Stimulated activated CD8-positive, alpha-beta memory T cell treated with anti-CD3 and anti-CD28 coated beads, Interleukin-7, amount 100 ng/mL, for 48 hours (primary cell): ENCODE measurements at regions not wholly inside any gene's neighbourhood (a gene's known extent, or its start where the extent isn't known, plus 50 kb on each side); places are given as distances from the start of the nearest gene placed in this dataset.
A peak's percentile ranks its signal among the peaks of the same experiment; 100 is the strongest.

Source experiments
- DNase-seq, 2 donors: peaks; one replicate each; pipeline ENCODE4 v3.0.0-alpha.2; 2020; ENCODE audit warnings: low read depth in 1 of 2; ENCODE audit errors: extremely low read depth in 1 of 2

GRCh38 chr2:19238440-19239060, 119.9 kb downstream of the OSR1 start:
- DNase-seq, result no peak

- no peak for DNase-seq
Observed at GRCh38 chr2:19235308-19235707, 123.1 kb downstream of the OSR1 start.

- no peak for DNase-seq
Observed at GRCh38 chr2:19232312-19232711, 126.1 kb downstream of the OSR1 start.

GRCh38 chr2:19231625-19232024, 126.8 kb downstream of the OSR1 start:
- DNase-seq, result no peak

- no peak for DNase-seq
Observed at GRCh38 chr2:19230626-19231025, 127.8 kb downstream of the OSR1 start.

- DNase-seq, result no peak
Observed at GRCh38 chr2:19228715-19229114, 129.7 kb downstream of the OSR1 start.

DNA sequence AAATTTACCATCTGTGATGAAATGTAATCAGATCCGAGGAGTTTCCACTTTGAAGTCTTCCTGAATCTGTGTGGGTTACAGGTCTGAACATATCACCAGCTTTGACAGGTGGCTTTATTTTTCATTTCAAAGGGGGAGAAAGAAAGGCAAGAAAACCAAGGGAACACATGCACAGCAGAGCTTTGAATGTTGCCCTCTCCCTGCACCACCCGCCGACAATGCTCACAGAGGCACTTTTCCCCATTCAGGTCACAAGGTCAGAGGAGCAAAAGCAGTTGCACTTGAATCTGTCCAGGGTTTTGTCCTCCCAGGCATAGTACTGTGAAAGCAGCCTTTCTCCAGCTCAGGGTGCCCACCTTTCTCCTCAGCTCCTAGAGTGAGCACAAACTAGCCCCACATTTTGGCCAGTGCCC, 130.2 kb downstream of the OSR1 start:
- no peak for DNase-seq

- no peak for DNase-seq
Observed at GRCh38 chr2:19226871-19227270, 131.6 kb downstream of the OSR1 start.

GRCh38 chr2:19226386-19226785, 132.0 kb downstream of the OSR1 start:
- DNase-seq, result no peak

GRCh38 chr2:19225931-19226330, 132.5 kb downstream of the OSR1 start:
- DNase-seq, result no peak

- no peak for DNase-seq
Observed at GRCh38 chr2:19225126-19225525, 133.3 kb downstream of the OSR1 start.

- no peak for DNase-seq
Observed at GRCh38 chr2:19224486-19224885, 133.9 kb downstream of the OSR1 start.

DNA sequence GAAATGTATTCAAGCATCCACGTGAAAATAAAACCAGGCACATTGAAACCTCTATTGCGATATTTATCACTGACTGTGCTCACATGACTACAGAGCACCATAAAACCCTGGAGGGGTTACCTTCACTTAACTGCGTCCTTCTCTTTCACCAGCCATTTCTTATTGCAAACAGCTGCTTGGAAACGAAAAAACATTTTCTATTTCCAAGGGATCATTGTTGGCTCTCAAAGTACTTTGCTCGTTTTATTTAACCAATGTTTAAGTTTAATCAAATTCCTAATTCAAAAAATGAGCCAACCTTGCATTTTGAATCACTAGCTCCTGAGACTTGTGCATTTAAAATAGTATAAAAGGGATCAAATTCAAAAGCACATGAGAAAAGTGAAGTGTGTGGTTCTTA, 134.4 kb downstream of the OSR1 start:
- no peak for DNase-seq

DNA sequence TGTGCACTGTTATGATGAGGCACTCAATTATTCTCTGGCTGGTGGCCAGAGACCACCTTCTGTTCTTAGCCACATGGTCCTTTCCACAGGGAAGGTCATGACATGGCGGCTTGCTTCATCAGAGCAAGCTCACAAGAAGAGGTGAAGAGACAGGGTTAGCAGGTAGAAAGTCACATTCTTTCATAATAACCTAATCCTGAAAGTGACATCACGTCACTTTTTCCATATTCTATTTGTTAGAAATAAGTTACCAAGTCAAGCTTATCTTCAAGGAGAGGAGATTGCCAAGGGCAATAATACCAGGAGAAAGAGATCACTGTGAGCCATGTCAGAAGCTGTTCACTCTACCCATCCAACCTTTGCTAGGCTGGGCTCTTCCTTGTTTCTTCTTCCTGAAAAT, 139.4 kb downstream of the OSR1 start:
- no peak for DNase-seq

- DNase-seq, result no peak
Observed at GRCh38 chr2:19218166-19218565, 140.3 kb downstream of the OSR1 start.

DNA sequence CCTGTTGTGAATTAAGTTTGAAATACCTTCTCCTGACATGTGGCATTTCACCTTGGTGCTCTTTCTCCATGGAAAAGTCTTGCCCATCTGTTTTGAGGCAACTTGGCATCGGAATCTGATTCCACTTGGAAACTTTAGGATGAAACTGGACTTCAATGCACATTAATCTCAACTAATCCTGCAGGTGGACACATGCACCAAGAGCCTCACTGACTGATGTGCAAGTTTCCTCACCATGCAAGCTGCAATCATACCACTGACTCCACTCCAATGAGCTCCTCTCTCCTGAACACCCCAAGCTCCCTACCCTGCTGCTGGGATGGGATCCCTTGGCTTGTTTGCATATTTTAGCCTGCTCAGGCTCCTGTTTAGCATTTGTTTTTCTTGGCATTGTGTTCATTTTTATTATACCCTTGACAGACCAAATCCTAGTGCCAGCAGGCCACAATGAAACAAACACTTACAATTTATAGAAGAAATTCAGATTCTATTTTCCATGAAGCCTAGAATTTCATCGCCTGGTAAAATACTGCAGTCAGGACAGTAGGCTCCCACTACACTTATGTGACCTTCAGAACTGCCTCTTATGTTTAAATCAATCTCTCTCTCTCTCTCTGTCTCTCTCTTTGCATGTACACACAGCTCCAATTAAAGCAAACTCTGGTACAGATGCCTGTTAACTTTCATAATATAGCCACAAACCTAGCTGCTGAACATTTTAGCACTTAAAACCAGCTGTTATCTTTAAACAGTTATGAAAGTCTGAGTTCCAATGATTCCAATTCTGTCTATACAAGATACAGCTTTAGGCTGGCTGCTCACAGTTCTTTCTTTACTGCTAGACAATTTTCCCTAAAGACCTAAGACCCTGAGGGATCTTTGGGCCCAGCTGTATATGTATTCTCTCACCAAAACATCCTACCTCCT, 141.5 kb downstream of the OSR1 start:
- DNase-seq, result no peak

DNA sequence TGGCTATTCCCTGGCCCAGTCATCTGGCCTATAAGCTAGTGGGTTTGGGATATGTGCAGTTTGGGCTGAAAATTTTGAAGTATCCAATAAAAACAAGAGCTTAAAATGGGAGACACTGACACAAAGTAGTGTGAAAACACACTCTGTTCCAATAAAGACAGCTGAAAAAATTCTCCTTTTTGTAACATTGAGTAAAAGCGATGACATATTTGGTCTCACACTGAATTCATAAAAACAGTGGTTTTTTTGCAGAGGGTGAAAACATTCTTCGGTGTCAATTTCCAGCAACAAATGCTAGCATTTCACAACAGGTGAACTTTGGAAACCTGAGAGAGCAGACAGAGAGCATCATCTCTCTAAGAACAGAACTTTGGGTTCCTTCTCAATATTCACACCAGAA, 142.2 kb downstream of the OSR1 start:
- no peak for DNase-seq

- peak in 1 of 2 donors; percentile 1 for DNase-seq
Observed at GRCh38 chr2:19214682-19215391, 143.6 kb downstream of the OSR1 start.

DNA sequence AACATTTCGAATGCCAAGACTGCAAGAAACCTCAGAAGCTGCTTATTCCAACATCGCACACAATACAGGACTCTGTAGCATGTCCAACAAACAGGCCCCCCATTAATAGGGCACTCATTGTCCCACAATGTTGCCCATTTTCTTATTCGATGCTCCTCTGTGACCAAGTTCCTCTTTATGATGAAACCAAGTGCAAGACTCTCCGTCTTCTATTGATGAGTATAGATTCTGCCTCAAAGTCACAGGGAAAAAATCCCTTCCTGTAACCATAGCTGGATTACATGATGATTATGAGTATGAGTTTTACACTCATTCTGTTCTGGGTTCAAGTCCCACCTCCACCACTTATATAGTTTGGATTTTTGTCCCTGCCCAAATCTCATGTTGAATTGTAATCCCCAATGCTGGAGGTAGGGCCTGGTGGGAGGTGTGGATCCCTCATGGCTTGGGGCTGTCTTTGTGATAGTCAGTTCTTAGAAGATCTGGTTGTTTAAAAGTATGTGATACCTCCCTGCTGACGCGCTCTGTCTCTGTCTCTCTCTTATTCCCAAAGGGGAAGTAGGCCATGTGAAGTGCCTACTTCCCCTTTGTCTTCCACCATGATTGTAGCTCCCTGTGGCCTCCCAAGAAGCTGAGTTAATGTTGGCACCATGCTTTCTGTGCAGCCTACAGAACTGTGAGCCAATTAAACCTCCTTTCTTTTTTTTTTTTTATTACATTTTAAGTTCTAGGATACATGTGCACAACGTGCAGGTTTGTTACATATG, 148.7 kb downstream of the OSR1 start:
- no peak for DNase-seq

- DNase-seq, result no peak
Observed at GRCh38 chr2:19208479-19209199, 149.8 kb downstream of the OSR1 start.
